ENCODE measurements at regions not wholly inside any gene's neighbourhood (a gene's known extent, or its start where the extent isn't known, plus 50 kb on each side); places are given as distances from the start of the nearest gene placed in this dataset.

GRCh38 chr16:79293836-79294460 lies 306.6 kb downstream of the MAF start:
- no peak for DNase-seq

GRCh38 chr16:79288066-79288465 lies 312.5 kb downstream of the MAF start:
- DNase-seq: no peak

GRCh38 chr16:79287424-79287917 lies 313.1 kb downstream of the MAF start:
- no peak for DNase-seq

GRCh38 chr16:79286646-79287423 lies 313.7 kb downstream of the MAF start:
- DNase-seq: no peak

GRCh38 chr16:79284766-79285165 lies 315.8 kb downstream of the MAF start:
- no peak for DNase-seq

GRCh38 chr16:79283578-79283977 lies 317.0 kb downstream of the MAF start:
- no peak for DNase-seq

- no peak for DNase-seq
These were observed 317.7 kb downstream of the MAF start for GRCh38 chr16:79282806-79283205.

- DNase-seq: no peak
These were observed 322.0 kb downstream of the MAF start for GRCh38 chr16:79278506-79278905.

- no peak for DNase-seq
These were observed 324.0 kb downstream of the MAF start for GRCh38 chr16:79276501-79276900.

GRCh38 chr16:79274264-79274663 lies 326.3 kb downstream of the MAF start:
- no peak for DNase-seq

- DNase-seq: no peak
These were observed 328.4 kb downstream of the MAF start for GRCh38 chr16:79272141-79272577.

GRCh38 chr16:79271583-79271982 lies 329.0 kb downstream of the MAF start:
- no peak for DNase-seq

GRCh38 chr16:79270011-79270410 lies 330.5 kb downstream of the MAF start:
- DNase-seq: no peak

- no peak for DNase-seq
These were observed 331.2 kb downstream of the MAF start for GRCh38 chr16:79269211-79269863.

- DNase-seq: no peak
These were observed 332.8 kb downstream of the MAF start for GRCh38 chr16:79267781-79268180.

GRCh38 chr16:79267146-79267545 lies 333.4 kb downstream of the MAF start:
- no peak for DNase-seq

- DNase-seq: no peak
These were observed 334.8 kb downstream of the MAF start for GRCh38 chr16:79265701-79266100.

GRCh38 chr16:79265196-79265595 lies 335.3 kb downstream of the MAF start:
- no peak for DNase-seq

GRCh38 chr16:79264237-79265109 lies 336.1 kb downstream of the MAF start:
- DNase-seq: no peak

- no peak for DNase-seq
These were observed 337.1 kb downstream of the MAF start for GRCh38 chr16:79263425-79263824.

All from fibroblast of skin of right quadriceps (primary cell).